SK-N-MC (cell line): ENCODE measurements at regions not wholly inside any gene's neighbourhood (a gene's known extent, or its start where the extent isn't known, plus 50 kb on each side); places are given as distances from the start of the nearest gene placed in this dataset.

Source experiments
- EZH2 ChIP-seq: fragments of 200-600 bp; sonication (generic); IDR thresholded peaks from one replicate; pipeline ENCODE4 v1.6.1; 2017; ENCODE audit warnings: antibody characterized with exemption
- POLR2AphosphoS5 ChIP-seq: IDR thresholded peaks from 2 replicates; pipeline ENCODE4 v1.6.1; 2012; ENCODE audit warnings: mild to moderate bottlenecking, low read depth, low read length, borderline replicate concordance

DNA sequence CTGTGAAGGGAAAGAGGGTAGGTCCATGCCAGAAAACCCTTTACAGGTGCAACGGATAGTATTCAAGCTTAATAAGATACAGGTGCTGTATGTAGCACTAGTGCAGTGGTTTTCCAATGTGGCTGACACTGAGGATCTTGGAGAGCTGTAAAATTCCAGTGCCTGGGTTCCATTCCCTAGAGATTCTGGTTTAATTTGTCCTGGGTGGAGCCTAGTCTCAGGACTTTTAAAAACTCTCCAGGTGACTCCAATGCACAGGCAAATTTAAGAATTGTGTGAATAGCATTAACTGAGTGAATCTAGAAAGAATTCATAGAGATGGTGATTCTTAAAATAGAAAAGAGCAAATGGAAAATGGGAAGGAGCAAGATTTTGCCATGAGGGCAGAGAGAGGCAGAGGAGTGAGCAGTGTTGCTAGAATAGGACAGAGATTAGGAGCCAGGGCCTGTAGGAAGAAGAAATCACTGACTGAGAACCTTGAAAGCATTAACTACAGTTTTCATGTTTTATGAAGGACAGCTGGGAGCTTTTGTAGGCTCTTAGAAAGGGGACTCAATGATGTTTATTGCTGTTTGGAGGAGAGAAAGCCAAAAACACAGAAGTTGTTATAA lies 261.8 kb downstream of the DLEU7 start:
- TF ChIP-seq POLR2AphosphoS5 (no peak), EZH2 (no peak)
